ENCODE measurements at regions not wholly inside any gene's neighbourhood (a gene's known extent, or its start where the extent isn't known, plus 50 kb on each side); places are given as distances from the start of the nearest gene placed in this dataset.
"Not testable (repeated sequence)": the region's sequence is repeated elsewhere in the genome, so short reads cannot be mapped to it uniquely, and the experiment has no call there.

GRCh38 chr2:184006998-184007397 lies 591.3 kb upstream of the ZNF804A start:
- DNase-seq = peak; percentile 19

- no peak for DNase-seq
Observed at GRCh38 chr2:184026961-184027360, 571.4 kb upstream of the ZNF804A start.

GRCh38 chr2:184030245-184030644 lies 568.1 kb upstream of the ZNF804A start:
- DNase-seq = no peak

- DNase-seq = no peak
Observed at GRCh38 chr2:184030989-184031388, 567.3 kb upstream of the ZNF804A start.

- DNase-seq = no peak
Observed at GRCh38 chr2:184031402-184032147, 566.8 kb upstream of the ZNF804A start.

- no peak for DNase-seq
Observed at GRCh38 chr2:184032983-184033382, 565.3 kb upstream of the ZNF804A start.

GRCh38 chr2:184037273-184037672 lies 561.1 kb upstream of the ZNF804A start:
- DNase-seq = no peak

GRCh38 chr2:184039493-184039892 lies 558.8 kb upstream of the ZNF804A start:
- no peak for DNase-seq

- no peak for DNase-seq
Observed at GRCh38 chr2:184040230-184040629, 558.1 kb upstream of the ZNF804A start.

GRCh38 chr2:184041077-184041476 lies 557.3 kb upstream of the ZNF804A start:
- DNase-seq = no peak

GRCh38 chr2:184041777-184042176 lies 556.6 kb upstream of the ZNF804A start:
- DNase-seq = no peak

GRCh38 chr2:184047536-184047935 lies 550.8 kb upstream of the ZNF804A start:
- no peak for DNase-seq

- no peak for DNase-seq
Observed at GRCh38 chr2:184049566-184049965, 548.8 kb upstream of the ZNF804A start.

GRCh38 chr2:184053326-184053725 lies 545.0 kb upstream of the ZNF804A start:
- no peak for DNase-seq

GRCh38 chr2:184054419-184054818 lies 543.9 kb upstream of the ZNF804A start:
- DNase-seq = not testable (repeated sequence)

- no peak for DNase-seq
Observed at GRCh38 chr2:184057910-184058309, 540.4 kb upstream of the ZNF804A start.

- not testable (repeated sequence) for DNase-seq
Observed at GRCh38 chr2:184060268-184060667, 538.1 kb upstream of the ZNF804A start.

GRCh38 chr2:184067502-184067901 lies 530.8 kb upstream of the ZNF804A start:
- DNase-seq = no peak

GRCh38 chr2:184072470-184072869 lies 525.9 kb upstream of the ZNF804A start:
- DNase-seq = no peak

GRCh38 chr2:184078496-184078895 lies 519.8 kb upstream of the ZNF804A start:
- no peak for DNase-seq

- no peak for DNase-seq
Observed at GRCh38 chr2:184091456-184091855, 506.9 kb upstream of the ZNF804A start.

- no peak for DNase-seq
Observed at GRCh38 chr2:184113696-184114403, 484.5 kb upstream of the ZNF804A start.

- no peak for DNase-seq
Observed at GRCh38 chr2:184114439-184114838, 483.9 kb upstream of the ZNF804A start.
